ENCODE measurements at regions not wholly inside any gene's neighbourhood (a gene's known extent, or its start where the extent isn't known, plus 50 kb on each side); places are given as distances from the start of the nearest gene placed in this dataset.

DNA sequence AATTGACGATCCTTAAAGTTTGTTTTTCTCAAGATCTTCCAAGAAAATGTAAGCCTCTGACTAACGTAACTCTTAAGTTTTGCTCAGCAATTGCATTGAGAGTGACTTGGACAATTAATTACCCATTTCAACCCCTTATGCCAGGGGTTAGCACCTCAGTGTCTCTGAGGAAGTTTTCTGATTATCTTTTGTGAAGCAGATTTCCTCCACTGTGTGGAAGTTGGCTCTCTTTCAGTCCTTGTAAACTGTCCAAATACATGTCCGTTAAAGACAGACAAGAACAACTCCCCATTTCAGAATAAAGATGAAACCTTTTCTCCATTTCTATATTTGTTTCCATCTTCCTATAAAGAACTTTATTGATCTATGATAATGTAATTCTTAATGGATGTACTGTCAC, 296.4 kb upstream of the FMN2 start:
- DNase-seq (ENCODE audit: low read depth), result no peak

DNA sequence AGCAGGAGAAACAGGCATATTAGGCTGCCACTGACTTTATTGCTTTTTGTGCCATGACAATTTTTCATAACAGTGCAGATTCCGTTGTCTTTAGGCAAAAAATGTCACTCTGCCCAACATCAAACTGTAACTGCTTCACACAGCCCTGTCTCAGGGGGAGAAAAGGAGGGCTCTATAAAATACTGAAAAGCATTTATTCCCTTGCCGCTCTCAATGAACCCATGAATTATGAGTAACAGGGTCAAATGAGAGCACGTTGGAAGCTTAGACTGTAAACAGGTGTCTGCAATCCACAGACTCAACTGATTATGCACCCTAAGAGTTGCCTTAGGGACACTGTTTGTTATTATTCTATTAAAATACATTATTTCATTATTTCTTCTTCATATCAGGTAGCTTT, 292.1 kb upstream of the FMN2 start:
- no peak for DNase-seq (ENCODE audit: low read depth)

DNA sequence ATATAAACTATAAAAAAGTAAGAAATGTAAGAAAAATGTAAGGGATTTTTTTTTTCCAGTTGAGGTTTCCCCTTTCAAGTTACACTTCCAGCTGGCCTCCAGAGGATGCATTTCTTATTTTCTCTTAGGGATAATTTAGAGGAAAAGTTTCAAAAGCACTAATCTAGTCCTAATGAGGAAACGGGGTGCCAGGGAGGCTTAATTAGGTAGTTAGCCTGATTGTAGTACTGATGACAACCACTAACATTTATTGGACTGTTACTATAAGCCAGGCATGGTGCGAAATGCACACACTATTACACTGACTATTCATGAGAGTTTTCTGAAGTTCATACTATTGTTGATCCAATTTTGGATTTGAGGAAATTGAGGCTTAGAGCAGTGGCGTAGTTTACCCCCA, 290.8 kb upstream of the FMN2 start:
- no peak for DNase-seq (ENCODE audit: low read depth)

DNA sequence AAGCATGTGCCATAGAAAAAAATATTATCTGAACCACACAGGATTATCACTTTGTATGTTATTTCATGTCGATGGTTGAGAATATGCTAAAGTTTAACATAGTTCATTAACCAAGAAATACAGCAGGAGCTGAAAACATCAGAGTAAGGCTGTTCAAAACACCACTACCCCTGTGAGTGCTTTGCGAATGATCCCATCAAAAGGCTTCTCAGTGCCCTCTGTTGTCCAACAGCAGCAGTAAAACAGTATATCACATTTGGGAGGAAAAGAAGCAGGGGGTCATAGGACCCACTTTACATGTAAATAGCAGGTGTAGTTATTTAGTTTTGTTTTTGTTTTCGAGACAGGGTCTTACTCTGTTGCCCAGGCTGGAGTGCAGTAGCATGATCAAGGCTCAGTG, 289.4 kb upstream of the FMN2 start:
- DNase-seq (ENCODE audit: low read depth), result no peak

DNA sequence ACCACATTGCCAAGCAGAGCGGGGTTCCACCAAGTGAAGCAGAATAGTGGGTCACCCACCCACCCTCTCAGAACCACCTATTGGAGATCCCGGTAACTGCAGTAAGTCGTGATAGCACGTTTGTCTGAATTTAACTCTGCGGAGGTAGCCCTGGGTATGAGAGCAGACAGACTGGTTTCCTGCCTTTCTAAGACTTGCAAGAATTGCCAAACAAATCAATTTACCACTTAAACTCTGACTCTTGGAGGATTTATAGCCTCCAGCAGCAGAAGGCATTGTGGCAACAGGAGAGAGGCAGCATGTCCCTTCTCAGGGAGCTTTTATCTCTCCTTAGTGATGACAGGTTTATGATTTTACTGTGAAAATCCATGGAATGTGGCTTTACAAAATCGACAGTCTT, 287.9 kb upstream of the FMN2 start:
- DNase-seq (ENCODE audit: low read depth), result no peak

DNA sequence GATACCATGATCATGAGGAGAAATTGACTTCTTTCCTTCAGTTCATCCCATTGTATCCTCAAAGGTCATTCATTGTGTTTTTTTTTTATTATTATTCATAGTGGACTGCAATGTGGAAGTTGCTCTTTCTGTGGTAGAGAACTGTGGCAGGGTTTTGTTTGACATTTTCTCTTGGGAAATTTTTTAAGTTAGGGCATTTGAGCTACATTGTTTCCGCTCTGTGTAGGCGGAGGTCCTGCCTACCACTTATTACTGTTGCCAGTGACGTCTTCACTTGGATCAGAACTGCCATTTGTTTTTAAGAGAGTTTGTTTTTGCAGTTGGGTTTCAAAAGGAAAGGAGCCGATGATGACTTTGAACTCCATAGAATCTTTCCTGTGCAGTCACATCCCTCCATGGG, 287.4 kb upstream of the FMN2 start:
- DNase-seq (ENCODE audit: low read depth), result no peak

DNA sequence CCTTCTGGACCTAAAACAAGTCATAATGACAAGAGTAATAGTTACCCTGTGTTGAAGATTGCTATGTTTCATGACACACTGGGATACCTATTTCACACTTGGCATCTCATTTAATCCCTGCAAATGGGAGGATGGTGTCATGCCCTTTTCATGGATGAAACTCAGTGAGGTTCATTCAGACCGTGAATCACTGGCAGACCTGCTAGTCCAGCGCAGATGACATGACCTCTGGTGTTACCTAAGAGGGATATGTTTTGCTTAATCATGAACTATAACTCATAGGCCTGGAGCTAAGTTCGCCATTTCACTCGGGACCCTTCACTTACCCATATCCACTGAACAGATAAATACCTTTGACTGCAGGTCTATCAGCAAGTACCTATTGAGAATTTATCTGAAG, 286.6 kb upstream of the FMN2 start:
- DNase-seq (ENCODE audit: low read depth), result no peak

DNA sequence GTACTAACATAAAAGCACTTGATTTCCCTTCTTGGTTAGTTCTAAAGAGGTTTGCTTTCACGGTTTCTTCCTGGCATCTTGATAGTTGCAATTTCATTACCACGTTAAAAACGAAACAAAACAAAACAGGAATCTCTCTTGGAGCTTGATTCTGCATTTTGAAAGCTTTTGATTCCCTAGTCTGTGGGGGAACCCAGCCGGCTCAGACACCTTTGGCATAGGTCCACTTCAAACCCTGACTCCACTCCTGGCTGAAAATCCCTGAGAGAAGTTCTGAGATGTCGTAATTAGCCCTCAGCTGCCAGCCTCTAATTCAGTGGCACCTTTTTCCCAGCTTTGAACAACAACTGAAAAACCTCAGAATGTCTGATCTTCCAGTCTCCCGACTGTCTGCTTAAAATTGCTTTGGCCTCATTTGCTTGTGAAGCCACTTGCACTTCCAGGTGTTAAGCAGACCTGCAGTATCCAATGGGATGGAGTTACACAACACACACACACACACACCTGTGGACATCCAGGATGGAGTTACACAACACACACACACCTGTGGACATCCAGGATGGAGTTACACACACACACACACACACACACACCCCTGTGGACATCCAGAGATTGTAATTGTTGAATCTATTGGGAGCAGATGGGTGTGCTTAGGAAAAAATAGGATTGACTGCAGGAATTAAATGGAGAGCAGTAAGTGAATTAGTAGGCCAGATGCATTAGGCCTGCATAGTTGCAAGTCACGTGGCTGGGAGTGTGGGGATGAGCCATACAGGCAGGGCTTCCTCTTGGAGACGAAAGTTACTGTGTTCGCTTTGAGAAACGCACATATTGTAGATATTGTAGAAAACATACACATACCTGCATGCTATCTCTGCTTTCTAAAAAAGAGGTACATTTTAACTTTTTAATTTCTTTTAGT, 285.6 kb upstream of the FMN2 start:
- DNase-seq (ENCODE audit: low read depth), result no peak

DNA sequence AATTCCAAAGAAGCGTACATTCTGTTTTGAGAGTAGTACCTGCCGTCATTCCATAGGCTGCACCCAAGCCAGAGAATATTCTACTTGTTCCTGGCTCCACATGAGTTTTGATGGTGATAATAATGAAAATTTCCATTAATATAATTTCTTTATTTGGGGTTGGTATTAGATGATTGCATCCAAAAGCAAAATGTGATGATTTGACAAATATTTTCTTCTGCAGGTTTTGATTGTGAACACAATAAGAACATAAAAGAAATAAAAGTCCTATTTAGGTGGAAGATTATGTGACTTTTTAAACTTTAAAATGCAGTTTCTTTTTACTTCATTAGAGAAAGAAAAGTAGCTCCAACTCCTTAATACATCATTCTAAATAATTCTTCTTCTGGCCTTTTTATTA, 284.8 kb upstream of the FMN2 start:
- no peak for DNase-seq (ENCODE audit: low read depth)

DNA sequence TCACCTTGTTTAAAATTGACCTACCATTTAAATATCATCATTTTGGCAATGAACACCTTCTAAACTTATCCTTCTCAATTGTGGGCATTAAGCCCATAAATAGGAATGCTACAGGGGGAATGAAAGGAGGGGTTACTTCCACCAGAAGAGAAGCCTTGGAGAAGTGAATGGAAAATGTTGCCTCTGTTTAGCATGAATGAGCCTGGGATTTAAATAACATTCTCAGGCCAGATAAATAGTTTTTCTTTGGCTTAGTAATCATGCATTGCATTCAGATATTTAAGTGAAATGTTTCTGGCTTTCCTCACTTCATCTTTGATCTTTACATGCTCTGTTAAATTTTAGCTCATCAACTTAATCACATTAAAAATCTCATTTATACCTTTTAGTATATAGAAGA, 284.3 kb upstream of the FMN2 start:
- no peak for DNase-seq (ENCODE audit: low read depth)

DNA sequence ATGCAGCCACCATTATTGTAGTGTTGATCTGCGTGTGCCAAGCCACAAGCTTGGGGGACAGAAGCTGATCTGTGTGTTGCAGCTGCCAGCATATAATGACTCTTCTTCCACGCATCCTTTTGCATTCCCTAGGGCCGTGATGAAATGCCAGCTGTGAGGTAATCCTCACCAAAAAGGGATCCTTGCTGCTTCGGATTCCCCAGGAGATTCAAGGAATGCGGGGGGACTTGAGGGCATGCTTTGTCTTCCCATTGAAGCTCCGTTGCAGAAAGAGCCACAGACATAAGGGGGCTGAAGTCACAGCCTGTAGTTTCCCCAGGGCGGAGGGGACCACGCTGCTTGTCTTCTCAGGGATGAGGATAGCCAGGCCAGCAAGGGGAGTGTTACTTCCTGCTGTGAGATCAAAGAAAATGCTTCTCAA, 281.6 kb upstream of the FMN2 start:
- DNase-seq (ENCODE audit: low read depth), result no peak

DNA sequence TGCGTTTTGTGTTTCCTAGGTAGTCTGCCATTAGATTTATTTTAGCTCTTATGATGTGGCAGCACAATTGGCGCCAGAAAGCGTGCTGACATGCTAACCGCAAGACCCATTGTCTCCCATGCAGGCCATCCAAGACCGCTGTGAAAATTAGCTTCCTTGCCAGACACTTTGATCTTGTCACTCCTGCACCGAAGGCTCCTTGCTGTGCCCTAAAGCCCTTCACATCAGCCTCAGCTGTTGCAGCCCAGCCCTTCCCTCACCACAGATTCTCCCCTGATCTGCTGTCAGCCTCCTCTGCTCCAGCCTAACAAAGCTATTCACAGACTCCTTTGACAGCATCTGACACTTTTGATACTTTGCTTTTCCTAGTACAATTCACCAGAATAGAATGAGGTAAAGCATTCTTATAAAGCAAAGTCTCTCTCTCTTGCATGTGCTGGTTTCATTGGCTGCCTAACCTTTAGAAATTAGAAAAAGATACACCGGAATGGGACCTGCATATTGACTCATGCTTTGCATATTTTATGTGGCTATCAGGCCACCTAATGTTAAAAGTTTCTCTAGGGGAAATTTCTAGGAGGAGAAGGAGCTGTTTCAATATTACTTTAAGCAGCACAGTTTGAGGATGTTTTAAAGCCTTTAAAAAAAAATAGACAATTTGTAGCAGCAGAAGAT, 280.3 kb upstream of the FMN2 start:
- no peak for DNase-seq (ENCODE audit: low read depth)

DNA sequence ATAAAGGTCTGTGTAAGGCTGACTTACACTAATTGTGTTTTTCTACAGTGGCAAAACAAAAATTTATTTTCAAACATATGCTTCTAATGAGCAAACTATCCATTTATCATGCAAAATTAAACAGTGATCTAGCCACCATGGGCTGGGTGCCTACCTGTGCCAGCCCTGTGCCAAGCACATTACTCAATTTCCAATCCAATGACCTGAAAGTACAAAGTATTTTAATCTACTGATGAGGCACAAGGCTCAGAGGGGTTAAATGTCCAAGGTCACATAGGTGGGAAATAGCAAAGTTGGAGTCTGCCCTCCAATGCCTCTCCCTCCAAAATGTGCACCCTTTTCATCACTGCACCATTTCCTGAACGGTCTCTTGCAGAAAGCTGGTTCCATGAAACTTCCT, 279.1 kb upstream of the FMN2 start:
- no peak for DNase-seq (ENCODE audit: low read depth)

DNA sequence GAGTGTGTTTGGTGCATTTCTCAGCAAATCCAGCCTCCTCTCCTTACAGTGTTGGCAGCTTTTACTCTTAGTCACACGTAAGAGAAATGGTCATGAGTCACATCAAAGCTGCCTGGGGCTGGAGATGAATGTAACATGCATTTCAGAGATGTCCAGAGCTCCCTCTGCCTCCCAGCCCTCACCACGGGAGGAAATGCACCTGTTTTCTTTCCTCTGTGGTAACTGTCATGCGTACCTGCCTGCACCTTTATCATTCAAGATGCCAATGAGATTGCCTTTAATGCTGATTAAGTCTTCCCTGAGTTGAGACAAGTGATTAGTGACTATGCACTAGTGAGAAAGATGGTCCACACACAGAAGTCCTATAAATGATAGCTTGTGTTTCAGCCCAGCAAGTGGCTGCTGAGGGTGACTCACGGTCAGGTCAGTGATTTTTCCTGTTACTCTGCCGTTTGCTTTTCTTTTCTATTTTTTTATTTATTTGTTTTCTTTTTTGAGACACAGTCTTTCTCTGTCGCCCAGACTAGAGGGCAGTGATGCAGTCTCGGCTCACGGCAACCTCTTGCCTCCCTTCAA, 277.3 kb upstream of the FMN2 start:
- DNase-seq (ENCODE audit: low read depth), result peak; percentile 27

DNA sequence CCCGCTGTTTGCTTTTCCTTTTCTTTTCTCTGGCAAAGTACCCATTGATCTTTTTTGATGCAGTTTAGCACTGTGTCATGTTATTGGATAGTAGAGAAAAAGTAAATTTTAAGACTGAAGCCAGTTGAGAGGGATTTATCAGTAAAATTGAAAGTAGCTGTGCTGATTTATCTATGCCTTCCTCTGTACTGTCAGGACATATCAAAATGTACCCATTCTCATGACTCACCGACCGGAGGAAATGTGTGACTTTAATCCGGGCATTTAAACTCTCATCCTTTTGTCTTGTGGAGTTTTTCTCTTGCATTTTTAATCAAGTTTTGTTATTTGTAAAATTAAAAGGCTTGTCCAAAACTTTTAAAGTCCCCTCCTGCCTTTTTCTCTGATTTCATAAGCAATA, 276.6 kb upstream of the FMN2 start:
- no peak for DNase-seq (ENCODE audit: low read depth)

DNA sequence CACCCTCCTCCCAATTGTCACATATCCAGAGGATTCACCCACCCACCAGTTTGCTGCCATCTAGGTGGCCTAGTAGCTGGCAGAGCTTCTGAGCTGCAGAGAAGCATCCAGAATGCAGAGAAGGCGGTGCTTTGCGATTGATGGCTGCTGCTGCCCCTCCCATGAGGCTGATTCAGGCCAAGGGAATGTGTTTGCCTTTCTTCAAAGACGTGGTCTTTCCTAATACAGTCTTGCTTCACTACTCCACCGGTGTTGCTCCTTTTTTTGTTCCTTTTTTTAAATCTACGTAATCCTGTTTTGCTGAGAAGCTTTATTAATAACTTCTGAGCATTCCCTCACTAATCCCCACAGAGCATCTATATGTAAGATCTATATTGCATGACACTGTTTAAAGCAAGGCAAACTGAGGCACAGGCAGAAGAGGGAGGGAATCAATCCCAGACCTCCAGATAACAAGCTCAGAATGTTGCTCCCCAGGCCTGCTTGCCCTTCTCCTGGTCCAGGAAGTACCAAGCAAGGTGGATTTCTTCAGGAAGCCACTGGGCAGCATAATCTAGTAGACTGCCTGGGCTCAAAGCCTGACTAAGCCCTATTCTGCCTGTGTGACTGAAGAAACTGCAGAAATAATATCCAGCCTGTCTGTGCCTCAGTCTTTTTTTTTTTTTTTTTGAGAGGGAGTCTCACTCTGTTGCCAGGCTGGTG, 275.5 kb upstream of the FMN2 start:
- DNase-seq (ENCODE audit: low read depth), result no peak

DNA sequence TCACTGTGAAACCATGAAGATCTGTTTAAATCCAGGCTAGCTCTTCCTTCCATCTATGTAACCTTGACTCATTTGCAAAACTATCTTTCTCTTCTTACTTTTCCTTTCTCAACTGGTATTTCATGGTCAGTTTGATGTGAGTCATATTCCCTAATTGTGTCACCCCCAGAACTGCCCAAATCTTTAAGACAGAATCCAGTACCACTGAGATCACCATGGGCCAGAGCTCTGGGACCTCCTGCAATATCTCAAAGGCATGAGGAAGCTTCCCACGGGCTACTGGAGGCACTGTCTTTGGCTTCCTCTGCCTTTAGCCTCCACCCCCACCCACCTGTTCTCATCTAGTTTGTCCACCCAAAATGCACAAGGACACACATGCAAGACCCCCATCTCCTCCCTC, 274.4 kb upstream of the FMN2 start:
- no peak for DNase-seq (ENCODE audit: low read depth)

DNA sequence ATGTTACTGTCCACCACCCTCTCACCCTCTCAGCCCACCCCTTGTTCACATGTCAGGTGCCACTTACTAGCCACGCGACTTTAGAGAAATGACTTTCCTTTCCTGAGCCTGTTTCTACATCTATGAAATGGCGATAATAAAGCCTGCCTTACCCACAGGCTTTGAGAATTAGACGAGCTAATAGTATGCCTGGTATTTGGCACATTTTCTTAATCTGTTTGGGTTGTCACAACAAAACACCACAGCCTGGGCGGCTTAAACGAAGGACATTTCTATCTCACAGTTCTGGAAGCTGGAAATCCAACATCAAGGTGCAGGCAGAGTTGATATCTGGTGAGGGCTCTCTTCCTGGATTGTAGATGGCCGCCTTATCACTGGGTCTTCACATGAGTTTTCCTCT, 273.9 kb upstream of the FMN2 start:
- DNase-seq (ENCODE audit: low read depth), result no peak

DNA sequence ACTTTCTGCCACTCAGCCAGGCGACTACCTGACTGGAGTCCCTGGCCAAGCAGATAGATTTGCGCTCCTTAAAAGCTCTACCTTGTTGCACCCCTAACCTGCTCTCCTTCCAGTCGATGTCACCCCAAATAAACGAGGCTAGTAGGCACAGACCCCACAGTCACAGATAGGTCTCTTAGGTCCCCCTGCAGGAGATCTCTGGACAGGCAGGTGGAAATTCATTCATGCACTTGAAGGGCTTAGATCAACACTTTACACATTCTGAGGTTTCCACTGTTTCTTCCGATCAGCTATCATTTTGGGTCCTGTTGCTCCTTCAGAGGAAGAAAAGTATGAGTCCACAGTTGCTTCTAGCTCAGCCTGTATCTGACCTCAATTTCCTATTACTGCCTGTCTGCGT, 272.6 kb upstream of the FMN2 start:
- no peak for DNase-seq (ENCODE audit: low read depth)

DNA sequence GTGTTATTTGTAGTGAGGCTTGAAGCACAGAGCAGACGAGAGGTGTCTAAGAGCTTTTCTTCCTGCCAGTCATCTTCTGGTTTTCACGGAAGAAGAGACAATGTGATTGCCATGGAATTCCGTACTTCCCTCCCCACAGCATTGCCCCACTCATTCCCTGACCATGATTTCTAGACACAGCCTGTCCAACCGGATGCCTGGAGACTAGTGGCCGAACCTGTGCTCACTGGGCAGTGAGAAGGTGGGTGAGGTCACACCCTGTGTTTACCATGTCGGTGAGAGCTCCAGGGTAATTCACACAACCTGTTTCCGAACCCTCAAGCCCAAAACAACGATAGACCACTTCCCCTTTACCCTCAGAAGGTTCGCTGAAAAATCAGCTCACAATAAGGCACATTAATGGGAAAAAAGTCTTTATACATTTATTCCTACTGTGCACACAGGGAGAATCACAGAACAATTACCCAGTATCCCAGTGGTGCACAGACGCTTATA, 271.9 kb upstream of the FMN2 start:
- no peak for DNase-seq (ENCODE audit: low read depth)

DNA sequence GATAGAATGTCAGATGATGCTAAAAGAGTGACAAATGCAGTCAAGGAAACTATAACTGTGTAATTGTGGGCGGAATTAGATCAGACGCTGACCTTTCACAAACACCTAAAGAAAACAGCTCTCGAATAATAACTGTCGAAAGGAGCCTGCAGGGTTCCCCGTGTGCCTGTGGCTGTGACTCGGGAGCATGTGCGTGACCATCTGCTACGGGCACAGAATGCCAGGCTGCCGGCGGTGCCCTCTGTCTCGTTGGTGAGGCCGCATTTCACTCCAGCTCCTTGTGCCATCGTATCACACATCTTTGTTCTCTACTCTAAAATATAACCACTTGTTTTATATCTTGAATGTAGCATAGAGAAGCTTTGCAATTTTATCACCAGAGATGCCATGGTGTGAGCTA, 267.8 kb upstream of the FMN2 start:
- no peak for DNase-seq (ENCODE audit: low read depth)

DNA sequence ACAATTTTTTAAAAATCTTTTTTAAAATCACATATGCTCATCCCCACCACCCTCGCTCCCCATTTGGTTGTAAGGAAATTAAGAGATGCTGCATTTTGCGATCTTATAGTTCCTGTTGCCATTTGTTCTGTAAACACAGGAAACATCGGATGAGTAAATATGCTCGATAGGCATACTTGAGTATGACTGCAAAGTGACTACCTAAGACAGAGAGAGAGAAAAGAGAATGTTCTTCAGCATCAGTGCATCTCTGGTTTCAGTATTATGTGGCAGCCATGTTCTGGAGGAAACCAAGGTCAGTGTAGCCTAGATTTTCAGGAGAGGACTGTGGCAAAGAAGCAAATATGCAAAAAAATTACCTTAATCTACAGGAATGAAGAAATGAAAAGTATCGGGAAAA, 265.5 kb upstream of the FMN2 start:
- DNase-seq (ENCODE audit: low read depth), result no peak

DNA sequence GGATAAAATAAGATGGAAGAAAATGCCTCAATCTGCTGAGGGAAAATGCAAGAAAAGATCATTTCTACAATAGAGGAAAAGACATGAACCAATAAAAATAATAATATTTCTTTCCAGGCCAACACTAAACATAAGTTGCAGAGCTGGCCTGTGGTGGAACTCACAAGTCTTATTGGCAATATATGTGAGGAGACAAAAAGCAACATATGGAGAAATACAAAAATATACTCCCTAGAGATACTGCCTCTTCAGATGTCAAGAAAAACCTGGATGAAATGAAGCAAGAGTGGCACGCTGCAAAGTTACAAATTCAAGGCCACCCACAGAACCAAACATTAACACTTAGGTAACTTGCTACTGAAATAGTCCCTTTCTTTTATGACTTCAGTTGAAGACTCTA, 264.9 kb upstream of the FMN2 start:
- no peak for DNase-seq (ENCODE audit: low read depth)
